IMR-90 (cell line): ENCODE measurements at regions not wholly inside any gene's neighbourhood (a gene's known extent, or its start where the extent isn't known, plus 50 kb on each side); places are given as distances from the start of the nearest gene placed in this dataset.

ENCODE experiments used
- ATAC-seq: fragments of 200-7000 bp; cut with Tn5 transposase; 2 replicates; pipeline ENCODE4 v1.9.1; 2020; ENCODE audit warnings: low read depth, mild to moderate bottlenecking, moderate library complexity
- BruUV-seq: library from RNA; stranded (reverse); fragments of 400-500 nt; replicated peaks from 2 replicates; lab custom pipeline; 2021; lab: Mats Ljungman, UMichigan
- CTCF ChIA-PET: fragments of 300-600 bp; formaldehyde crosslinking; extraction: SDS; loops from one replicate; lab custom pipeline; 2021; ENCODE audit warnings: antibody characterized with exemption; lab: Yijun Ruan, JAX
- POLR2A ChIA-PET: fragments of 300-600 bp; sonication (Branson Sonifier 250); formaldehyde crosslinking; loops from one replicate; lab custom pipeline; 2022; ENCODE audit warnings: antibody characterized with exemption; ENCODE audit not compliant: unreplicated experiment; lab: Charles Lee
- DNase-seq: peaks from one replicate; pipeline ENCODE4 v3.0.0; 2013
- H2AFZ ChIP-seq: replicated peaks from 2 replicates; pipeline ENCODE3; 2013; ENCODE audit warnings: low read length, mild to moderate bottlenecking; ENCODE audit not compliant: poor library complexity
- H2AK5ac ChIP-seq: 2 replicates; pipeline ENCODE4 v1.6.1; 2013; ENCODE audit warnings: low read depth, low read length, inconsistent platforms
- H2AK9ac ChIP-seq: replicated peaks from 2 replicates; pipeline ENCODE3; 2013; ENCODE audit warnings: mild to moderate bottlenecking, low read depth, low read length, moderate library complexity; ENCODE audit not compliant: poor library complexity
- H2BK120ac ChIP-seq: 2 replicates; pipeline ENCODE4 v1.6.1; 2013; ENCODE audit warnings: low read depth, low read length, inconsistent platforms
- H2BK15ac ChIP-seq: 3 replicates; pipeline ENCODE4 v1.6.1; 2013; ENCODE audit warnings: low read depth, low read length, inconsistent platforms
- H2BK20ac ChIP-seq: 2 replicates; pipeline ENCODE4 v1.6.1; 2013; ENCODE audit warnings: low read depth, mild to moderate bottlenecking, inconsistent platforms, low read length, moderate library complexity
- H2BK5ac ChIP-seq: 2 replicates; pipeline ENCODE4 v1.6.1; 2013; ENCODE audit warnings: mild to moderate bottlenecking, low read depth, low read length, inconsistent platforms; ENCODE audit not compliant: poor library complexity, severe bottlenecking
- H3K14ac ChIP-seq: replicated peaks from 2 replicates; pipeline ENCODE4 v1.6.1; 2013; ENCODE audit warnings: low read depth, low read length, inconsistent platforms
- H3K18ac ChIP-seq: 2 replicates; pipeline ENCODE4 v1.6.1; 2013; ENCODE audit warnings: low read depth, low read length, control low read depth
- H3K23ac ChIP-seq: 2 replicates; pipeline ENCODE4 v1.6.1; 2013; ENCODE audit warnings: low read depth, low read length, inconsistent platforms
- H3K27ac ChIP-seq: 2 replicates; pipeline ENCODE4 v1.5.1; 2013; ENCODE audit warnings: mild to moderate bottlenecking, control low read depth, low read length; ENCODE audit not compliant: insufficient read depth
- H3K27me3 ChIP-seq: 2 replicates; pipeline ENCODE4 v1.6.1; 2013; ENCODE audit warnings: low read length; ENCODE audit not compliant: control insufficient read depth, insufficient read depth
- H3K36me3 ChIP-seq: 2 replicates; pipeline ENCODE4 v1.6.1; 2013; ENCODE audit warnings: low read length, mixed read lengths; ENCODE audit not compliant: control insufficient read depth, insufficient read depth
- H3K4ac ChIP-seq: 2 replicates; pipeline ENCODE4 v1.6.1; 2013; ENCODE audit warnings: low read depth, low read length, inconsistent platforms
- H3K4me1 ChIP-seq: 2 replicates; pipeline ENCODE4 v1.6.1; 2013; ENCODE audit warnings: low read length, mixed read lengths; ENCODE audit not compliant: control insufficient read depth, insufficient read depth
- H3K4me2 ChIP-seq: 2 replicates; pipeline ENCODE4 v1.6.1; 2013; ENCODE audit warnings: low read depth, mild to moderate bottlenecking, control low read depth, low read length, moderate library complexity
- H3K4me3 ChIP-seq: 2 replicates; pipeline ENCODE4 v1.5.1; 2013; ENCODE audit warnings: low read depth, mild to moderate bottlenecking, control low read depth, low read length, moderate library complexity; ENCODE audit not compliant: insufficient read depth
- H3K56ac ChIP-seq: 2 replicates; pipeline ENCODE4 v1.6.1; 2013; ENCODE audit warnings: low read length, inconsistent platforms; ENCODE audit not compliant: insufficient read depth; ENCODE audit errors: extremely low read depth
- H3K79me1 ChIP-seq, 2 experiments: 2 replicates each; pipeline ENCODE4 v1.6.1; 2013; ENCODE audit warnings: low read length in 2 of 2, inconsistent platforms in 1 of 2, low read depth in 1 of 2
- H3K9ac ChIP-seq: 2 replicates; pipeline ENCODE4 v1.6.1; 2013; ENCODE audit warnings: low read depth, low read length, control low read depth
- H3K9me1 ChIP-seq: 2 replicates; pipeline ENCODE4 v1.6.1; 2013; ENCODE audit warnings: low read length, inconsistent platforms; ENCODE audit not compliant: insufficient read depth
- H3K9me3 ChIP-seq: 2 replicates; pipeline ENCODE4 v1.6.1; 2013; ENCODE audit warnings: low read length; ENCODE audit not compliant: control insufficient read depth, insufficient read depth
- H4K20me1 ChIP-seq: 2 replicates; pipeline ENCODE4 v1.6.1; 2013; ENCODE audit warnings: low read length, inconsistent platforms; ENCODE audit not compliant: insufficient read depth
- H4K5ac ChIP-seq: 2 replicates; pipeline ENCODE4 v1.6.1; 2013; ENCODE audit warnings: mild to moderate bottlenecking, low read depth, low read length, control low read depth
- H4K8ac ChIP-seq, 2 experiments: 2 replicates each; pipeline ENCODE4 v1.6.1; 2013; ENCODE audit warnings: low read depth in 2 of 2, low read length in 2 of 2, control low read depth in 1 of 2, inconsistent platforms in 1 of 2
- H4K91ac ChIP-seq: 2 replicates; pipeline ENCODE4 v1.6.1; 2013; ENCODE audit warnings: low read depth, low read length, inconsistent platforms; ENCODE audit not compliant: insufficient read depth
- BHLHE40 ChIP-seq: fragments of 150-350 bp; IDR thresholded peaks from 2 replicates; pipeline ENCODE4 v1.6.1; 2016; ENCODE audit warnings: mild to moderate bottlenecking, low read depth, low read length
- CEBPB ChIP-seq: IDR thresholded peaks from 2 replicates; pipeline ENCODE4 v1.6.1; 2012; ENCODE audit warnings: low read depth, low read length, improper control_type of control experiment
- CHD1 ChIP-seq: IDR thresholded peaks from 2 replicates; pipeline ENCODE4 v1.6.1; 2012; ENCODE audit warnings: low read depth, low read length, improper control_type of control experiment
- CTCF ChIP-seq: conservative IDR thresholded peaks from 2 replicates; pipeline ENCODE4 v1.5.1; 2012; ENCODE audit warnings: mild to moderate bottlenecking, low read depth, low read length, improper control_type of control experiment
- ELK1 ChIP-seq: fragments of 150-350 bp; IDR thresholded peaks from 2 replicates; pipeline ENCODE4 v1.6.1; 2016; ENCODE audit warnings: low read depth, mild to moderate bottlenecking, low read length, moderate library complexity, borderline replicate concordance
- FOS ChIP-seq: fragments of 150-350 bp; IDR thresholded peaks from 2 replicates; pipeline ENCODE4 v1.6.1; 2016; ENCODE audit warnings: low read depth, low read length
- MAFK ChIP-seq: IDR thresholded peaks from 2 replicates; pipeline ENCODE4 v1.6.1; 2012; ENCODE audit warnings: low read depth, low read length, improper control_type of control experiment
- MAZ ChIP-seq: IDR thresholded peaks from 2 replicates; pipeline ENCODE4 v1.6.1; 2012; ENCODE audit warnings: low read depth, mild to moderate bottlenecking, low read length, improper control_type of control experiment, moderate library complexity, borderline replicate concordance
- MXI1 ChIP-seq: IDR thresholded peaks from 2 replicates; pipeline ENCODE4 v1.6.1; 2012; ENCODE audit warnings: low read depth, mild to moderate bottlenecking, low read length, moderate library complexity, borderline replicate concordance
- NFE2L2 ChIP-seq: fragments of 150-350 bp; IDR thresholded peaks from 2 replicates; pipeline ENCODE4 v1.6.1; 2016; ENCODE audit warnings: low read depth, mild to moderate bottlenecking, low read length
- POLR2A ChIP-seq: IDR thresholded peaks from 2 replicates; pipeline ENCODE4 v1.6.1; 2012; ENCODE audit warnings: mild to moderate bottlenecking, low read depth, low read length
- RAD21 ChIP-seq: IDR thresholded peaks from 2 replicates; pipeline ENCODE4 v1.6.1; 2012; ENCODE audit warnings: low read length, improper control_type of control experiment
- RCOR1 ChIP-seq: IDR thresholded peaks from 2 replicates; pipeline ENCODE4 v1.6.1; 2012; ENCODE audit warnings: mild to moderate bottlenecking, low read length, improper control_type of control experiment; ENCODE audit not compliant: insufficient replicate concordance
- RFX5 ChIP-seq: IDR thresholded peaks from 2 replicates; pipeline ENCODE4 v1.8.0; 2012; ENCODE audit warnings: low read depth, mild to moderate bottlenecking, low read length, moderate library complexity
- SMC3 ChIP-seq: fragments of 150-350 bp; IDR thresholded peaks from 2 replicates; pipeline ENCODE4 v1.6.1; 2016; ENCODE audit warnings: low read depth, mild to moderate bottlenecking, antibody characterized with exemption, low read length, moderate library complexity
- USF2 ChIP-seq: fragments of 150-350 bp; IDR thresholded peaks from 2 replicates; pipeline ENCODE4 v1.6.1; 2017; ENCODE audit warnings: mild to moderate bottlenecking, antibody characterized with exemption, low read length, low read depth
- WGBS, 2 experiments: methylation state at CpG; one replicate each; pipeline versions ENCODE4 v1.1.5 to v1.1.7; 2013; ENCODE audit warnings: missing lambda C conversion rate in 2 of 2; ENCODE audit not compliant: insufficient read length in 1 of 2; ENCODE audit errors: extremely low coverage in 2 of 2; 5-methylcytosine and 5-hydroxymethylcytosine counted together
- dilution Hi-C: fragments of 300-500 bp; cut with HindIII; formaldehyde crosslinking; loops from one replicate; pipeline ENCODE4 v1.14.3; 2018; ENCODE audit warnings: low sequenced_read_pairs; ENCODE audit not compliant: unreplicated experiment
- in situ Hi-C: fragments of 300-500 bp; cut with MboI; formaldehyde crosslinking; loops from 3 replicates; pipeline ENCODE4 v1.14.3; 2019; ENCODE audit warnings: low sequenced_read_pairs, inconsistent platforms, mixed read lengths
- intact Hi-C: fragments of 100-400 bp; cut with micrococcal nuclease; formaldehyde crosslinking; loops from 2 replicates; pipeline ENCODE4 v1.10.0; 2022

- Histone ChIP-seq H3K23ac (no peak overlapping the region), H2AK5ac (no peak overlapping the region), H3K4ac (no peak overlapping the region), H4K20me1 (no peaks in the 10 kb centered on the region), H3K9ac (no peak overlapping the region), H2BK15ac (no peak overlapping the region), H3K14ac (no peak overlapping the region), H3K27me3 (no peaks in the 10 kb centered on the region), H3K79me1 (no peaks in the 10 kb centered on the region), H4K5ac (no peak overlapping the region), H3K18ac (no peak overlapping the region), H2BK120ac (no peak overlapping the region), H2BK5ac (no peak overlapping the region), H4K91ac (no peak overlapping the region), H4K8ac (no peak overlapping the region), H2BK20ac (no peak overlapping the region), H3K4me2 (no peak overlapping the region), H3K4me1 (no peaks in the 10 kb centered on the region), H3K56ac (no peak overlapping the region), H3K36me3 (no peaks in the 10 kb centered on the region), H3K27ac (no peak overlapping the region), H2AK9ac (no peak overlapping the region), H3K4me3 (no peak overlapping the region), H2AFZ (no peak overlapping the region), H3K9me1 (no peaks in the 10 kb centered on the region), H3K9me3 (no peaks in the 10 kb centered on the region)
- no TSS peak for BruUV-seq
- dilution Hi-C loops, result no loop called here
- TF ChIP-seq RCOR1 (no peak), POLR2A (no peak), RFX5 (no peak), CEBPB (no peak), MAFK (no peak), BHLHE40 (no peak), ELK1 (no peak), MXI1 (no peak), NFE2L2 (no peak), USF2 (no peak), FOS (no peak), CHD1 (no peak), SMC3 (no peak), CTCF (no peak), MAZ (no peak), RAD21 (no peak)
- no peak for ATAC-seq
- no peak for DNase-seq
- ChIA-PET CTCF (no interaction called here), POLR2A (no interaction called here)
- intact Hi-C loops, result no loop called here
- in situ Hi-C loops, result no loop called here
- no CpG with 5 or more reads among the region's 1 CpG for WGBS, 2 experiments
Observed at GRCh38 chr1:80447526-80447925, 1353.2 kb upstream of the ADGRL2 start.
